HG03432 (cell line): ENCODE measurements at regions not wholly inside any gene's neighbourhood (a gene's known extent, or its start where the extent isn't known, plus 50 kb on each side); places are given as distances from the start of the nearest gene placed in this dataset.
A peak's percentile ranks its signal among the peaks of the same experiment; 100 is the strongest.

Experiments
- ATAC-seq: cut with Tn5 transposase; IDR thresholded peaks from one replicate; pipeline ENCODE4 v1.9.1; 2021; ENCODE audit warnings: mild to moderate bottlenecking, moderate library complexity; ENCODE audit not compliant: unreplicated experiment

GRCh38 chr6:50600280-50600679 lies 113.0 kb upstream of the TFAP2D start:
- no peak for ATAC-seq

DNA sequence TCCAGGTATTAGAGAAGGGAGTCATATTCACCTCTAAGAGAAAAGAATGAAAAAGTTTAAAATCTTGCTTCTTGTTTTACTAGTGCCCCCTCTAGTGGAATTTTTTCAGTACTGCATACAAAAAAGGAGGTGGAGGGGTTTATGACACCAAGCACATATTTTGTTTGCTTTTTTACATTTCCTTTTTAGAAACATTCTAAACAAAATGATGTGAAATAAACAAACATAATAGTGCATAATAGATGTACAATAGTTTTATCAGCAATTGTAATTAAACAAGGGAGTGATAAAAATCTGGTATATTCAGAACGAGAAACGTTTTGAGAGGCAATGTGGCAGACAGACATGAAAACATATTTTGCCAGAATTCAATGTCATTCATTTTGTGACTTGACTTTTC lies 111.0 kb upstream of the TFAP2D start:
- peak; percentile 58 for ATAC-seq

DNA sequence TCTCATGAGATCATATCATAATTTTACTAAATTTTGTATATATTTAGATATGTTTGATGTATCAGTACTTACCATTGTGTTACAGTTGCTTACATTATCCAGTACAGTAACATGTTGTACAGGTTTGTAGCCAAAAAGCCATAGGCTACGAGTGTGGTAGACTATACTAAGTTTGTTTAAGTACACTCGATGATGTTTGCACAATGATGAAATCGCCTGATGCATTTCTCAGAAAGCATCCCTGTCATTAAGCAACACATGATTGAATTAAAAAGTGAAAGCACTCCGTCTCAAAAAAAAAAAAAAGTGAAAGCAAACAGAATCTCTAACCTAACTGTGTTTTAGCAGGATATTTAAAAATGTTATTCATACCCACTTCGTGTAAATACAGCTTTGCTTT lies 104.9 kb upstream of the TFAP2D start:
- no peak for ATAC-seq

DNA sequence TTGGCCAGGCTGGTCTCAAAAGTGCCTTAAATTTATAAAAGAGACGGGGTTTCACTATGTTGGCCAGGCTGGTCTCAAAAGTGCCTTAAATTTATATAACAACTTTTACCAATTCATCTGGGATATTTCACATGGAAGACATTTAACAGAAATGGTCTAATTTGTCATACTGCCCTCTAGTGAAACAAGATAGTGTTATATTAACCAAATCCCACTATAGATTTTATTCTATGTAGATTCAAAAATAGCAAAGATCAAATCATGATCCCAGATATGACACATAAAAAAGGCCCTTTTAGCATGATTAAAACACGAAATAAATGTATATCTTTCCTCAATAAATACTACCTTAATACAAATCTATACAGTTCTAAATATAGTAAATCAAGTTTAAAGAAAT lies 102.8 kb upstream of the TFAP2D start:
- no peak for ATAC-seq

- no peak for ATAC-seq
These were observed 77.9 kb upstream of the TFAP2D start for GRCh38 chr6:50635429-50635828.

- no peak for ATAC-seq
These were observed 76.1 kb upstream of the TFAP2D start for GRCh38 chr6:50637267-50637666.

DNA sequence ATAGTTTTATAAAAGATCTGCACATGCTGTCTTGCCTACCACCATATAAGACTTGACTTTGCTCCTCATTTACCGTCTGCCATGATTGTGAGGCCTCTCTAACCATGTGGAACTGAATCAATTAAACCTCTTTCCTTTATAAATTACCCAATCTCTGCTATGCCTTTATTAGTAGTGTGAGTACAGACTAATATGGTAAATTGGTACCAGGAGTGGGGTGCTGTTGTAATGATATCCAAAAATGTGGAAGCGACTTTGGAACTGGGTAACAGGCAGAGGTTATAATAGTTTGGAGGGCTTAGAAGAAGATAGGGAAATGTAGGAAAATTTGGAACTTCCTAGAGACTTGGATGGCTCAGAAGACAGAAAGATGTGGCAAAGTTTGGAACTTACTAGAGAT lies 64.2 kb upstream of the TFAP2D start:
- ATAC-seq: no peak

DNA sequence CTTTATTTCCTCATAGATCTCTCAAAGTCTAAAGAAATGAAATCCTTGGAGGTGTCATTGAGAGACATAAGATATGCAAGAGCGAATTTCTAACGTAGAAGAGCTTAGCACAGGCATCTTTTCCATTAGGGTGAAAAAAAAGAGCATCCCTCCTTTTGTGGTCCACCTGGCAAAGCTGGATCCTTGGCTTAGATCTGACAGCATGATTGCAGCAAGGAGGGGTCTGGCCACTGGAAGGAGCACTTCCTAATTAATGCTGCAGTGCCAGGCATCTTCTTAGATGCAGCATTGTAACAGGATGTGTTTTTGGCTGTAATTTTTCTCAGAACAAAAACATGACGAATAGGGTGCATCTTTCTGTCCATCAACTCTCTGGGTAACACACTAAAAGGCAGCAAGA lies 60.1 kb upstream of the TFAP2D start:
- no peak for ATAC-seq

DNA sequence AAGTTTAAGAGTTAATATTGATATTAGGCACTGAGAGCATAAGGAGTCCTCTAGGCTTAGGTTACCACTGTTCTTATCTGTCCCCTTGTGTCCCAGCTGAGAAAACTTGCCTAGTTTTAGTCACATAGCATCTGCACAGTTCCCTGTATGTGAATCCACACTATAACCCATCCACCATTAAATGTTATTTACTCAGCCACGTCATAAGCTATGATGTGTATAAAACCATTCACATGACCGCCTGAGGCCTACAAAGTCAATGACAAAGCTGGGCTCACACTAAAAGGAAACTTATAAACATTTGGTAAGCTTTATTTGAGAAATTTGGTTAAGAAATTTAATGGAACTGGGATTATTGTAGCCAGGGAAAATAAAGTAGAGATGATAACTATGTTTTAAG lies 59.2 kb upstream of the TFAP2D start:
- no peak for ATAC-seq

DNA sequence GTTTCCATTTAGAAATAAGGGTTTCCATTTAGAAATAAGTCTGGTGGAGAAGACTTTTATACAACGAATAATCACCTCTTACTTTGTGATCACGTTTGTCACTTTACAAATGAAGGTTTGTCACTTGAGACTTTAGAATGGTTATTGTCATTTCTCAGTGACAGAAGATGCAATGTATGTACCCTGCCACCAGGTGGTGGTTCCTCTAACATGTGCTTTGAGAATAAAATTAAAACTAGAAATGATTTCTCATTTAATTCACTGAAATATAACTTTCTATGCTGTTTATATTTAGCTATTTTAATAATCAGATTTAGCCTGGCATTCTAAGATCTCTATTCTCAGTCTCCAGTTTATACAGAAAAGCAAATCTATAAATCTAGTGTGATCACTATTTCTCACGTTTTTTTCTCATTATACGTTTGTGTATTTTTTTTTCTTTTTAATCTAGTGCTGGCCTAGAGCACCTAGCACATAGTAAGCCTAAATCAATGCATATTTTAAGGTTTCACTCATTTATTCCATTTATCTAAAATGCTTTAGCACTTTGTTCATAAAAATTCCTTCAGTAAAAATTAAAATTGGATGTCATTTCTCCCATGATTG lies 57.4 kb upstream of the TFAP2D start:
- peak; percentile 80 for ATAC-seq

DNA sequence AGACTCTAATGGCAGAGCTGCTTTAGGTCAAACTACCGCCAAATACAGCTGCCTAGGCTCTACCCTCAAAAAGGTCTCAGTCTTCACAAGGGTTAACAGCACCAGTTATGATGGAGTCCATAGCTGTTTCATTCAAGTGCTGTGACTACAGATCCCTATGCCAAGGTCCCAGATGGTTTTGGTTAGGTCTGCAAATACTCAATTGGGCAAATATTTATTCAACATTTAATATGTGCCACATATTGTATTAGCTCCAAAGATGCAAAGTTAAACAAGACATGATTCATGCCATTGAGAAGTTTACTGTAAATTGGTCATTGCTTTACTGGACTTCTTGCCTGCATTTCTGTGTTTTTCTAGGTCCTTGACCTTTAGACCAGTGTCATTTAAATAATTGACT lies 55.8 kb upstream of the TFAP2D start:
- no peak for ATAC-seq

DNA sequence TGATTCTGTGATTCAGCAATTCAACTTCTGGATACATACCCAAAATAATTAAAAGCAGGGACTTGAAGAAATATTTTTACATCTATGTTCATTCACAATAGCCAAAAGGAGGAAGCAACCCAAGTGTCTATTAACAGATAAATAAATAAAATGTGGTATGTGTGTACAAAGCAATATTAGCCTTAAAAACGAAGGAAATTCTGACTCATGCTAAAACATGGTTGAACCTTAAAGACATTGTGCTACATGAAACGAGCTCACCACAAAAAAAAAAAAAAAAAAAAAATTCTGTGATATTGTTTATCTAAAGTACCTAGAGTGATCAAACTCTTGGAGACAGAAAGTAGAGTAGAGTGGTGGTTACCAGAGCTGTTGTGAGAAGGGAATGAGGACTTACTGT lies 54.8 kb upstream of the TFAP2D start:
- no peak for ATAC-seq

DNA sequence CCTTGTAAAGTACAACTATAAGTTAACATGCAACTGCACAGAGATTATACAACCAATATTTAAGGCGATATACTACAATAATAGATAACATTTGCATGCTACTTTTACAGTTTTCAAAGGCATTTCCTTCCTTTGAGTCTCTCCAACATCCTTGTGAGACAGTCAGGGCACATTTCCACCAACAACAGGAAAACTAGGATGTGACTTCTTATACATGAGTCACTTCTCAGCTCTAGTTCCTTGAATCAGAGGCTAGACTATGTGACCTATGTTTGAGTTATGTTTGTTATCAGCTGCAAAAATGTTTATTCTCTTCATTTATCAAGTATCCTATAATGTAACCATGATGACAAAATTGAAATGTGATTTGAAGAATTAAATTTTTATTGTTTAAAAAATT lies 51.7 kb upstream of the TFAP2D start:
- no peak for ATAC-seq
